Ecto neural progenitor cell (in vitro differentiated cells): ENCODE measurements at regions not wholly inside any gene's neighbourhood (a gene's known extent, or its start where the extent isn't known, plus 50 kb on each side); places are given as distances from the start of the nearest gene placed in this dataset.

Source experiments
- DNase-seq: peaks from one replicate; pipeline ENCODE4 v3.0.0-alpha.2; 2018; ENCODE audit warnings: low spot score

- DNase-seq = no peak
Observed at GRCh38 chr2:13015532-13016320, 299.0 kb downstream of the TRIB2 start.

GRCh38 chr2:13018490-13018889 is 301.8 kb downstream of the TRIB2 start:
- no peak for DNase-seq

- no peak for DNase-seq
Observed at GRCh38 chr2:13019781-13020180, 303.0 kb downstream of the TRIB2 start.

- no peak for DNase-seq
Observed at GRCh38 chr2:13020469-13020868, 303.7 kb downstream of the TRIB2 start.

- no peak for DNase-seq
Observed at GRCh38 chr2:13021470-13021957, 304.8 kb downstream of the TRIB2 start.

GRCh38 chr2:13030606-13031005 is 313.9 kb downstream of the TRIB2 start:
- no peak for DNase-seq

- no peak for DNase-seq
Observed at GRCh38 chr2:13034861-13035260, 318.1 kb downstream of the TRIB2 start.

- DNase-seq = no peak
Observed at GRCh38 chr2:13035866-13036265, 319.1 kb downstream of the TRIB2 start.

- no peak for DNase-seq
Observed at GRCh38 chr2:13040043-13040442, 323.3 kb downstream of the TRIB2 start.

GRCh38 chr2:13046557-13047165 is 329.9 kb downstream of the TRIB2 start:
- no peak for DNase-seq

GRCh38 chr2:13050764-13051163 is 334.0 kb downstream of the TRIB2 start:
- DNase-seq = no peak

- no peak for DNase-seq
Observed at GRCh38 chr2:13052547-13052946, 335.8 kb downstream of the TRIB2 start.

GRCh38 chr2:13056259-13056843 is 339.6 kb downstream of the TRIB2 start:
- no peak for DNase-seq

GRCh38 chr2:13057671-13058070 is 340.9 kb downstream of the TRIB2 start:
- no peak for DNase-seq

- DNase-seq = no peak
Observed at GRCh38 chr2:13066676-13067075, 349.9 kb downstream of the TRIB2 start.

- no peak for DNase-seq
Observed at GRCh38 chr2:13067508-13067907, 350.8 kb downstream of the TRIB2 start.

- DNase-seq = no peak
Observed at GRCh38 chr2:13089971-13090370, 373.2 kb downstream of the TRIB2 start.

GRCh38 chr2:13091455-13091854 is 374.7 kb downstream of the TRIB2 start:
- DNase-seq = no peak

- DNase-seq = no peak
Observed at GRCh38 chr2:13091861-13092378, 375.2 kb downstream of the TRIB2 start.

- DNase-seq = no peak
Observed at GRCh38 chr2:13093416-13093991, 376.8 kb downstream of the TRIB2 start.

- no peak for DNase-seq
Observed at GRCh38 chr2:13102397-13103063, 385.8 kb downstream of the TRIB2 start.

GRCh38 chr2:13103151-13103550 is 386.4 kb downstream of the TRIB2 start:
- DNase-seq = no peak
